Muscle layer of colon (tissue), 2 donors: ENCODE measurements at regions not wholly inside any gene's neighbourhood (a gene's known extent, or its start where the extent isn't known, plus 50 kb on each side); places are given as distances from the start of the nearest gene placed in this dataset.

Source experiments
- H3K27ac ChIP-seq: one replicate; pipeline ENCODE4 v1.7.0; 2013; ENCODE audit warnings: low read depth, mild to moderate bottlenecking, low read length, moderate library complexity
- H3K27me3 ChIP-seq, 2 donors: one replicate each; pipeline ENCODE4 v1.7.0; 2013; ENCODE audit warnings: low read length in 2 of 2, mild to moderate bottlenecking in 2 of 2; ENCODE audit not compliant: insufficient read depth in 2 of 2, control insufficient read depth in 1 of 2
- H3K36me3 ChIP-seq: one replicate; pipeline ENCODE4 v1.7.0; 2013; ENCODE audit warnings: mild to moderate bottlenecking, low read length; ENCODE audit not compliant: insufficient read depth
- H3K4me1 ChIP-seq: one replicate; pipeline ENCODE4 v1.7.0; 2013; ENCODE audit warnings: mild to moderate bottlenecking, low read length; ENCODE audit not compliant: insufficient read depth
- H3K4me3 ChIP-seq, 2 donors: one replicate each; pipeline ENCODE4 v1.7.0; 2013; ENCODE audit warnings: low read length in 2 of 2, low read depth in 1 of 2, mild to moderate bottlenecking in 1 of 2, moderate library complexity in 1 of 2
- H3K9ac ChIP-seq: one replicate; pipeline ENCODE4 v1.7.0; 2013; ENCODE audit warnings: low read length
- H3K9me3 ChIP-seq: one replicate; pipeline ENCODE4 v1.7.0; 2013; ENCODE audit warnings: mild to moderate bottlenecking, low read length
- donor health status: abdominal sarcoma.
- donor health status: Adenocarcinoma of cecum.

DNA sequence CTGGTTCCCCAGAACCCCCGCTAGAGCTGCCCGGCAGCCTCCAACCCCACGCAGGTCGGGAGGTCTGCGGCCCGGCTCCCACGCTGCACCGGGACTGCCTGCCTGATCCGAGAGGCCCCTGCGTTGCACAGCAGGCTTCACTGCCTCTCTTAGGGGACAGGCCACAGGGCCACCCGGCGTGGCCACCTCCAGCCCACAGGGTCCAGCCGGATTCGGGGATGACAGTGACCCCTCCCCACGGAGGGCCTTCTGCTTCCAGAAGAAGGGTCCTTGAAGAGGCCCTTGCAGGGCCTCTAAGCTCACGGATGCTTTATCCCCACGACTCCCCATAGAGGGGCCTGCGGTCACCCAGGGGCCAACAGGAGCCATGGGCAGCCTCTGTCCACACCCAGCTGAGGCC, 66.1 kb upstream of the PPP1R26 start:
- H3K4me3 ChIP-seq: no peak overlapping the region
- H3K4me1 ChIP-seq: no peaks in the 10 kb centered on the region
- no peak overlapping the region for H3K9ac ChIP-seq
- H3K36me3 ChIP-seq: no peaks in the 10 kb centered on the region
- H3K27ac ChIP-seq: no peak overlapping the region
- peaks cover 0 to 19% of the 10 kb centered on the region in 2 donors for H3K27me3 ChIP-seq
- H3K9me3 ChIP-seq: no peaks in the 10 kb centered on the region

DNA sequence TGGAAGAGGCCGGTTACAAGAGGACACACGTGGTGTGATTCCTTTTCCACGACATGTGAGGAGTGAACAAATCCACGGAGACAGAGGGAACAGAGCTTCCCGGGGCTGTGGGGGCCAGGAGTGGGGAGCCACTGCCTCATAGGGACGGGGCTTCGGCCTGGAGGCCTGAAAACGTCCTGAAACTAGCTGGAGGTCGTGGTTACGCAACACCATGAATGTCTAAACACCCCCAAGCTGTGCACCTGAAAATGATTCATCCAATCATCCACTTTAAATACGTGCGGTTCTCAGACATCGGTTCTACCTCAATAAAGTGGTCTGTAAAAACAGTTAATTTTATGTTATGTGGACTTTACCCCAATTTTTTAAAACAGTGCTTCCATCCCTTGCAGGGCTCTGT, 65.3 kb upstream of the PPP1R26 start:
- Histone ChIP-seq H3K36me3 (no peaks in the 10 kb centered on the region), H3K9me3 (no peaks in the 10 kb centered on the region), H3K9ac (no peak overlapping the region), H3K4me1 (no peaks in the 10 kb centered on the region), H3K4me3 (no peak overlapping the region), H3K27me3 (peaks cover 0 to 13% of the 10 kb centered on the region in 2 donors), H3K27ac (no peak overlapping the region)

DNA sequence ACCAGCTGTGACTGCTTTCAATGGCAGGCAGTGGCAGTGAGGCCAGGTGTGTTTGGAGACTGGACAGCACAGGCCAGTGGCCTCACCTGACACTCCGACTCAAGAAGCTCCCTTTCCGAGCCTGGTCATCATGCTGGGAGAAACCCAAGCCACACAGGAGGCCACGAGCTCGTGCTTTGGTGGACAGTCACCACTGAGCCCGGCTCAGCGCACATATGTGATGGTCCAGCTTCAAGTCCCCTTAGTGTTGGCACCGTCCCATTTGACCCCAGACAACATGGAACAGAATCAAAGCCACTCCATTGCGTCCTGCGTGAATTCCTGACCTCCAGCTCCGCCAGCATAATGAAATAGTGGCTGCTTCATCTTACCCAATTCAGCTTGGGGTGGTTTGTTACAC, 64.0 kb upstream of the PPP1R26 start:
- Histone ChIP-seq H3K9me3 (no peaks in the 10 kb centered on the region), H3K27ac (no peak overlapping the region), H3K36me3 (no peaks in the 10 kb centered on the region), H3K9ac (no peak overlapping the region), H3K4me1 (no peaks in the 10 kb centered on the region), H3K4me3 (no peak overlapping the region), H3K27me3 (peaks cover 0 to 10% of the 10 kb centered on the region in 2 donors)

DNA sequence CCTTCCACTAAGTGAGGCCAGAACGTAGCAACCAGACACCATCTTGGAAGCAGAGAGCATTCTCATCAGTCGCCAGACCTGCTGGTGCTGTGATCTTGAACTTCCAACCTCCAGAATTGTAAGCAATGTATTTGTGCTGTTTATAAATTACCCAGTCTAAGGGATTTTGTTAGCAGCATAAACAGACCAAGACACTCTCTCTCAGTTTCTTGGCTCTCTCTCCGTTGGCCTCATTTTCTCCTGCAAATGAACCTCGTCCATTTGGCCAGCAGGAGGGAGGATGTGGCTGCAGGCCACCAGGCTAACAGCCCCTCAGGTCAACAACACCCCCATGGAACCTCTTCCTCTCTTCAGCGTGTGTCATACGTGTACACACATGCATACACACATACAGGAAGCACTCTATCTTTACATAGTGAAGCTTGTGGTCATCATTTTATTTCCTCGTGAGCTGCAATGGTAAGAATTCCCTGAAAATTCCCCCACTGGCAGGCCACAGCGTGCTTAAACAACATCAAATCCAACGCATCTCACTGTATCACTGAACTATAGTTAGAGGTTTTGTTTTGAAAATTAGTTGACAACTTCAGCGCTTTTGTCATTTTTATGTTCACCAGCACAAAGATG, 62.8 kb upstream of the PPP1R26 start:
- no peaks in the 10 kb centered on the region for H3K9me3 ChIP-seq
- H3K4me1 ChIP-seq: no peaks in the 10 kb centered on the region
- H3K36me3 ChIP-seq: no peaks in the 10 kb centered on the region
- peaks cover 0 to 10% of the 10 kb centered on the region in 2 donors for H3K27me3 ChIP-seq
- H3K4me3 ChIP-seq: no peak overlapping the region
- H3K27ac ChIP-seq: no peak overlapping the region
- H3K9ac ChIP-seq: no peak overlapping the region

DNA sequence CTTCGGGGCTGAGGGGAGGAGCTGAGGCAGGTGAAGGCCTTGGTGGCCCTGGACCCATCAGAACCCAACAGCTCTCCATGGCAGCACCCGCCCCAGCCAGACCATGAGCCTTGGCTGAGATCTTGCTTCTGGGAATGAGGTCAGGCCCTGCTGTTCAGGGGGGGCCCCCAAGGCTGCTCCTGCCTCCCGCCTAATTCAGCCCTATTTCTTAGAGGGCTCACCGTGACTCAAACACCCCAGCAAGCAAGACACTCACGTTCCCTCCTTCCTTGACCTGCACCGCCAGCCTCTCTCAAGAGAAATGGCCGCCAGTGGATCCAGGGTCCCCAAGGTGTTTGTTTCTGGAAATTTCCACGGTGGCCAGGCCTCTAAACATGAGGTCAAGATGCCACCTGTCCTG, 61.4 kb upstream of the PPP1R26 start:
- peaks cover 0 to 5% of the 10 kb centered on the region in 2 donors for H3K27me3 ChIP-seq
- no peak overlapping the region for H3K4me3 ChIP-seq
- H3K9ac ChIP-seq: no peak overlapping the region
- H3K9me3 ChIP-seq: no peaks in the 10 kb centered on the region
- H3K27ac ChIP-seq: no peak overlapping the region
- no peaks in the 10 kb centered on the region for H3K36me3 ChIP-seq
- no peaks in the 10 kb centered on the region for H3K4me1 ChIP-seq

DNA sequence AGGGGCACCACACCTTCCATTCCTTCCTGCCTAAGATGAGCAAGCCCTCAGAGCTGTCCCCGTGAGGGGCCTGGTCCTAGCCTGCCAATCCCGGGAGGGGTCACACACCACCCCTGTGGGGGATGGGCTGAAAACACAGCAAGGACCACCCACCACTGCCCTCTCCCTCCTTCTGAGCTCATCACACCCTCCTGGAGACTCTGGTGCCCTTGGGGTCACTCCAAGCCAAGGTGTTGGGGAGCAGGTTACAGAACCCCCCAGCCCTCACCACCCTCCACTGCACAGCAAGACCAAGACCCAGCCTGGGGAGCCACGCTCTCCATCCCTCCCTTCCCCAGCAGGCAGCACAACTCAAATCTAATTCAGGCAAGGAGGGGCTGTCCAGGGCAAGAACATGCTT, 60.5 kb upstream of the PPP1R26 start:
- H3K27me3 ChIP-seq: no peaks in the 10 kb centered on the region
- H3K9ac ChIP-seq: no peak overlapping the region
- no peaks in the 10 kb centered on the region for H3K4me1 ChIP-seq
- no peak overlapping the region for H3K4me3 ChIP-seq
- H3K9me3 ChIP-seq: no peaks in the 10 kb centered on the region
- H3K27ac ChIP-seq: no peak overlapping the region
- no peaks in the 10 kb centered on the region for H3K36me3 ChIP-seq

DNA sequence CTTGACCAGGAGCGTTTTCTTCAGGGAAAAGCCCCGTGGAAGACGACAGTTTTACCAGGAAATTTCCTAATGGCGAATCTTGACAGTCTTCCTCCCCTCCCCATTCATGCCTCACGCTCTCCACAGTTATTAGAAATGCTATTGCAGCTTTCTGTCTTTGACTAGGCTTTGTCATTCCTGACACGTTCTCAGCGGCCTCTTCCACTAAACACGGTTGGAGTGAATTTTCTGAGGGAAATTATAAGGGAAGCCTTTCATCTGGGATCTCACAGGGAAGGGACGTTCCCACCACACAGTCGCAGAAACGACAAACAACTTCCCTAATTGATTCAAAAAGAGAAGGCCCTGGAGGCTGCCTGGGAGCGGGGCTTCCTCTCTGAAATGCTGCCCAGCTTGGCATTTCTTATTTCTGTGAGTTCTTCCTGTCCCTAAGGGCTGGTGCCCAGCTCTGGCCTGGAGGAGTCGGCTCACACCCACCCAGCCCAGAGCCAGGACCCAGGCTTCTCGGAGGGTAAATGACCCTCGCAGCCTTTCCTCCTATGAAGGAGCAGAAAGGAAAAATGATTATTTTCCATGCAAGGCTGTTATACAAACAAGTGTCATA, 57.1 kb upstream of the PPP1R26 start:
- Histone ChIP-seq H3K27me3 (no peaks in the 10 kb centered on the region), H3K4me3 (no peak overlapping the region), H3K9ac (no peak overlapping the region), H3K9me3 (peaks cover 3% of the 10 kb centered on the region), H3K27ac (no peak overlapping the region), H3K4me1 (no peaks in the 10 kb centered on the region), H3K36me3 (no peaks in the 10 kb centered on the region)

DNA sequence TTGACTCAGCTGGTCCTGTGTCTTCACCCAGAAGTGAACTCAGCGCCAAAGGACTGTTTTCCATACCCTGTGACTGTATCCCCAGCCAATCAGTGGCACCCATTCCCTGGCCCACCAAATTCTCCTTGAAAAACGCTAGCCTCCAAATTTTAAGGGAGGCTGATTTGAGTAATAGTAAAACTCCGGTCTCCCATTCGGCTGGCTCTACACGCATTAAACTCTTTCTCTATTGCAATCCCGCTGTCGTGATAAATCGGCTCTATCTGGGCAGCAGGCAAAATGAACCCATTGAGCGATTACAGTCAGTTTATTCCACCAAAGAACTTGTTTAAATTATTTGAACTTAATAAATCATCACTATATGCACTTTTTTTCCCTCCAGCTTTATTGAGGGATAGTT, 55.9 kb upstream of the PPP1R26 start:
- Histone ChIP-seq H3K27ac (no peak overlapping the region), H3K36me3 (no peaks in the 10 kb centered on the region), H3K9me3 (peaks cover 3% of the 10 kb centered on the region), H3K4me1 (no peaks in the 10 kb centered on the region), H3K4me3 (no peak overlapping the region), H3K9ac (no peak overlapping the region), H3K27me3 (no peaks in the 10 kb centered on the region)
